ENCODE measurements at regions not wholly inside any gene's neighbourhood (a gene's known extent, or its start where the extent isn't known, plus 50 kb on each side); places are given as distances from the start of the nearest gene placed in this dataset.

DNA sequence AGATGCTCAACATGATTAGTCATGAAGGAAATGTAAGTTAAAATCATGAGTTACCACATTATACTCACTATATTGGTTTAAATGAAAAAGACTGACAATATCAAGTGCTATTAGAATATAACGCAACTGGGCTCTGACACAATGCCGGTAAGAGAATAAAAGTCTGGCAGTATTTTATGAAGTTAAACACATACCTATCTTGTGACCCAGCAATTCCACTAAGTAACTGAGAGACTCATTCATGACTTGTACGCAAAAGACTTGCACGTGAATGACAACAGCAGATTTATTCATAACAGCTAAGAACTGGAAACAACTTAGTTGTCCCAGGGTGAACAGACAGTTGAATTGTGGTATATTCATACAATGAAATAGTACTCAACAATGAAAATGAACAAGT is 342.1 kb downstream of the SLC4A3 start:
- no peaks in the 10 kb centered on the region for H3K9me2 ChIP-seq (replicated peaks; ENCODE audit: control insufficient read depth, low read length)
- H3K4me2 ChIP-seq (ENCODE audit: low read length) = no peak overlapping the region
- no peaks in the 10 kb centered on the region for H3F3A ChIP-seq (ENCODE audit: control insufficient read depth, insufficient read depth)
- H3K79me2 ChIP-seq (ENCODE audit: control insufficient read depth, low read length) = no peaks in the 10 kb centered on the region
- no peak overlapping the region for H3K27ac ChIP-seq (ENCODE audit: low read depth, low read length)
- H3K27me3 ChIP-seq (ENCODE audit: control insufficient read depth, low read length) = no peaks in the 10 kb centered on the region
- no peaks in the 10 kb centered on the region for H3K36me3 ChIP-seq (ENCODE audit: control insufficient read depth, low read length)
- TF ChIP-seq, protein P1, sequence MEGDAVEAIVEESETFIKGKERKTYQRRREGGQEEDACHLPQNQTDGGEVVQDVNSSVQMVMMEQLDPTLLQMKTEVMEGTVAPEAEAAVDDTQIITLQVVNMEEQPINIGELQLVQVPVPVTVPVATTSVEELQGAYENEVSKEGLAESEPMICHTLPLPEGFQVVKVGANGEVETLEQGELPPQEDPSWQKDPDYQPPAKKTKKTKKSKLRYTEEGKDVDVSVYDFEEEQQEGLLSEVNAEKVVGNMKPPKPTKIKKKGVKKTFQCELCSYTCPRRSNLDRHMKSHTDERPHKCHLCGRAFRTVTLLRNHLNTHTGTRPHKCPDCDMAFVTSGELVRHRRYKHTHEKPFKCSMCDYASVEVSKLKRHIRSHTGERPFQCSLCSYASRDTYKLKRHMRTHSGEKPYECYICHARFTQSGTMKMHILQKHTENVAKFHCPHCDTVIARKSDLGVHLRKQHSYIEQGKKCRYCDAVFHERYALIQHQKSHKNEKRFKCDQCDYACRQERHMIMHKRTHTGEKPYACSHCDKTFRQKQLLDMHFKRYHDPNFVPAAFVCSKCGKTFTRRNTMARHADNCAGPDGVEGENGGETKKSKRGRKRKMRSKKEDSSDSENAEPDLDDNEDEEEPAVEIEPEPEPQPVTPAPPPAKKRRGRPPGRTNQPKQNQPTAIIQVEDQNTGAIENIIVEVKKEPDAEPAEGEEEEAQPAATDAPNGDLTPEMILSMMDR (IDR thresholded peaks at IDR 0.05; ENCODE audit: low read depth, low read length, poor library complexity, severe bottlenecking) = no peak
- TF ChIP-seq EZH2phosphoT487 (IDR thresholded peaks at IDR 0.05; ENCODE audit: borderline replicate concordance, low read length) = no peak
- no peaks in the 10 kb centered on the region for H3K4me1 ChIP-seq (ENCODE audit: control insufficient read depth, low read length)
- no peaks in the 10 kb centered on the region for H3K9me3 ChIP-seq (ENCODE audit: control insufficient read depth, insufficient read depth, low read length)
- no peaks in the 10 kb centered on the region for H4K20me1 ChIP-seq (ENCODE audit: control insufficient read depth, insufficient read depth, low read depth, low read length)
- no peak overlapping the region for H3K4me3 ChIP-seq (ENCODE audit: low read length)

DNA sequence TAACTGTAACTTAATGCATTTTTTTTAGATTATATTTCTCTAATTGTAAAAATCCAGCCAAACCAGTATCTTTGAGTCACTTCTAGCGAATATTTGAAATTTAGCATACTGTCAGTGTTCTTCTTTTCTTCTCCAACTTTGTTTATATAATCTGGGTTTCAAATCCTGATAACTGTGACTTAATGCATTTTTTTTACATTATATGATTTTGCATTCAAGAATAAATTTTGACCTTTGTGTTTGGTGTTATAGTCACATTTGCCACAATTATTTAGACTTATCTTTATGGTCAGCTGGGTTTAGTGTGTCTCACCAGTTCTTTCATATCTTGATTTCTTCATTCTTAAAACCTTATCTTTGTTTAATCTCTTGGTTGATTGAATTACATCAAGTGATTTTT is 345.7 kb downstream of the SLC4A3 start:
- Histone ChIP-seq H4K20me1 (ENCODE audit: control insufficient read depth, insufficient read depth, low read depth, low read length) (no peaks in the 10 kb centered on the region), H3K79me2 (ENCODE audit: control insufficient read depth, low read length) (no peaks in the 10 kb centered on the region)

DNA sequence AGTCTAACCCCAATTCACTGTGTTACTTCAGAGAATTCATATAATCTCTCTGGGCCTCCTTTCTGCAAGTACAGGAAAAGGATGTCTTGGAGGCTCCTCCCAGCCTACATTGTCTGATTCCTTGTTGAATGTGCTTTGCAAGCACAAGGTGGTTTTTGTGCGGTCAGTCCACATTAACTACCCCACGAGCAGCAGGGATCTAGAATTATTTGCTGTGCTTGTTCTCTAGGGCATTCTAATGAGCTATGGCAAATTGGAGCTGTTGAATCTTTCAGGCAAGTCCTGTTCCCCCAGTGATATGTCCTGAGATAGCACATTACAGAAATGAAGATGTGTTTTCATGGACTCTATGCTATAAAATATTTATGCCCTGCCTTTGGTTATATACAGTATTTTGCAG is 349.4 kb downstream of the SLC4A3 start:
- TF ChIP-seq EZH2phosphoT487 (IDR thresholded peaks at IDR 0.05; ENCODE audit: borderline replicate concordance, low read length) = no peak
- TF ChIP-seq, protein P1 (IDR thresholded peaks at IDR 0.05; ENCODE audit: low read depth, low read length, poor library complexity, severe bottlenecking) = no peak
- Histone ChIP-seq H4K20me1 (ENCODE audit: control insufficient read depth, insufficient read depth, low read depth, low read length) (no peaks in the 10 kb centered on the region), H3K27me3 (ENCODE audit: control insufficient read depth, low read length) (no peaks in the 10 kb centered on the region), H3K36me3 (ENCODE audit: control insufficient read depth, low read length) (no peaks in the 10 kb centered on the region), H3K4me3 (ENCODE audit: low read length) (no peak overlapping the region), H3K27ac (ENCODE audit: low read depth, low read length) (no peak overlapping the region), H3K9me3 (ENCODE audit: control insufficient read depth, insufficient read depth, low read length) (no peaks in the 10 kb centered on the region), H3K4me1 (ENCODE audit: control insufficient read depth, low read length) (no peaks in the 10 kb centered on the region), H3F3A (ENCODE audit: control insufficient read depth, insufficient read depth) (no peaks in the 10 kb centered on the region), H3K4me2 (ENCODE audit: low read length) (no peak overlapping the region), H3K9me2 (replicated peaks; ENCODE audit: control insufficient read depth, low read length) (no peaks in the 10 kb centered on the region), H3K79me2 (ENCODE audit: control insufficient read depth, low read length) (no peaks in the 10 kb centered on the region)

More for the DNA sequence above, 345.7 kb downstream of the SLC4A3 start:
- no peaks in the 10 kb centered on the region for H3F3A ChIP-seq (ENCODE audit: control insufficient read depth, insufficient read depth)
- TF ChIP-seq, protein P1 (IDR thresholded peaks at IDR 0.05; ENCODE audit: low read depth, low read length, poor library complexity, severe bottlenecking) = no peak
- TF ChIP-seq EZH2phosphoT487 (IDR thresholded peaks at IDR 0.05; ENCODE audit: borderline replicate concordance, low read length) = no peak
- no peaks in the 10 kb centered on the region for H3K9me2 ChIP-seq (replicated peaks; ENCODE audit: control insufficient read depth, low read length)
- no peaks in the 10 kb centered on the region for H3K36me3 ChIP-seq (ENCODE audit: control insufficient read depth, low read length)
- H3K27ac ChIP-seq (ENCODE audit: low read depth, low read length) = no peak overlapping the region
- H3K27me3 ChIP-seq (ENCODE audit: control insufficient read depth, low read length) = no peaks in the 10 kb centered on the region
- H3K4me2 ChIP-seq (ENCODE audit: low read length) = no peak overlapping the region
- no peaks in the 10 kb centered on the region for H3K4me1 ChIP-seq (ENCODE audit: control insufficient read depth, low read length)
- no peaks in the 10 kb centered on the region for H3K9me3 ChIP-seq (ENCODE audit: control insufficient read depth, insufficient read depth, low read length)
- H3K4me3 ChIP-seq (ENCODE audit: low read length) = no peak overlapping the region

DNA sequence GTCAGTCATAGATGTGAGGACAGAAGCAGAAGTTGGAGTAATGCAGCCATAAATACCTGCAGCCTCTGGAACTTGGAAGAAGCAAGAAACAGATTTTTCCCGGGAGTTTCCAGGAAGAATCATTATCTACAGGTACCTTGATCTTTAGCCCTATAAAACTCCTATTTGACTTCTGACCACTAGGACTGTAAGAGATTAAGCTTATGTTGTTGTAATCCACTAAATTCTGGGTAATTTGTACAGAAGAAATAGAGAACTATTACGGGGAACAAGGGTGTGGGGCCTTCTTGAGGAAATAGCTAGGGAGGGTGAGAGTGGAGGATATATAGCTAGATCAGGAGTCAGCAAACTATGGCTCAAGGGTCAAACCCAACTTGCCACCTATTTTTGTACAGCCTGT is 353.2 kb downstream of the SLC4A3 start:
- Histone ChIP-seq H3K27me3 (ENCODE audit: control insufficient read depth, low read length) (no peaks in the 10 kb centered on the region), H3F3A (ENCODE audit: control insufficient read depth, insufficient read depth) (no peaks in the 10 kb centered on the region), H3K4me3 (ENCODE audit: low read length) (no peak overlapping the region), H3K4me2 (ENCODE audit: low read length) (no peak overlapping the region), H3K9me2 (replicated peaks; ENCODE audit: control insufficient read depth, low read length) (no peaks in the 10 kb centered on the region), H3K9me3 (ENCODE audit: control insufficient read depth, insufficient read depth, low read length) (no peaks in the 10 kb centered on the region), H3K79me2 (ENCODE audit: control insufficient read depth, low read length) (no peaks in the 10 kb centered on the region), H3K4me1 (ENCODE audit: control insufficient read depth, low read length) (no peaks in the 10 kb centered on the region), H3K27ac (ENCODE audit: low read depth, low read length) (no peak overlapping the region), H3K36me3 (ENCODE audit: control insufficient read depth, low read length) (no peaks in the 10 kb centered on the region), H4K20me1 (ENCODE audit: control insufficient read depth, insufficient read depth, low read depth, low read length) (no peaks in the 10 kb centered on the region)
- TF ChIP-seq, protein P1 (IDR thresholded peaks at IDR 0.05; ENCODE audit: low read depth, low read length, poor library complexity, severe bottlenecking) = no peak
- no peak for TF ChIP-seq EZH2phosphoT487 (IDR thresholded peaks at IDR 0.05; ENCODE audit: borderline replicate concordance, low read length)
